OCI-LY1 (cell line): ENCODE measurements at regions not wholly inside any gene's neighbourhood (a gene's known extent, or its start where the extent isn't known, plus 50 kb on each side); places are given as distances from the start of the nearest gene placed in this dataset.

Experiments
- EZH2 ChIP-seq: fragments of 200-600 bp; sonication (generic), shearing (Covaris generic); IDR thresholded peaks from 2 replicates; pipeline ENCODE4 v1.8.0; 2017; ENCODE audit warnings: borderline replicate concordance, mixed run types, mild to moderate bottlenecking, antibody characterized with exemption, low read length, moderate library complexity, mixed read lengths
- TF ChIP-seq, protein P1 (sequence below): fragments of 200-600 bp; sonication (generic), shearing (Covaris generic); IDR thresholded peaks from 2 replicates; pipeline ENCODE4 v1.5.1; 2017; ENCODE audit warnings: mild to moderate bottlenecking, antibody characterized with exemption, low read length, moderate library complexity, mixed read lengths

DNA sequence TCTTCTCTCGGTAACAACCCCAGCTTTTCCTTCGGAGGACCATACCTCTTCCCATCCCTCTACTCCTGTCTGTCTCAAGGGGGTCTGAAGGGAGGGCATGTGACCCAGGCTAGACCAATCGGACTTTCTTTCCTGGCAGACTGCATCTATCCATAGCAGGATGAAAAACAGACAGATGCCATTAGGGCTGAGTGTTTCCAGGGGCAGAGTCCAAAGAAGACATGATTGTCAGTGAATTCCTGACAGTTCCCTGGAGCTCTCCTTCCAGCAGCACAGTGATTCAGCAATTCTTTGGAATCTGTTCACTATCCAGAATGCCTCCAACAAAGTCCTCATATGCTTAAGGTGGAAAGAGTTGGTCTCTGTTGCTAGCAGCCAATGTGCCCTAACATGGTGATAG is 189.8 kb downstream of the KCTD12 start:
- TF ChIP-seq, protein P1, sequence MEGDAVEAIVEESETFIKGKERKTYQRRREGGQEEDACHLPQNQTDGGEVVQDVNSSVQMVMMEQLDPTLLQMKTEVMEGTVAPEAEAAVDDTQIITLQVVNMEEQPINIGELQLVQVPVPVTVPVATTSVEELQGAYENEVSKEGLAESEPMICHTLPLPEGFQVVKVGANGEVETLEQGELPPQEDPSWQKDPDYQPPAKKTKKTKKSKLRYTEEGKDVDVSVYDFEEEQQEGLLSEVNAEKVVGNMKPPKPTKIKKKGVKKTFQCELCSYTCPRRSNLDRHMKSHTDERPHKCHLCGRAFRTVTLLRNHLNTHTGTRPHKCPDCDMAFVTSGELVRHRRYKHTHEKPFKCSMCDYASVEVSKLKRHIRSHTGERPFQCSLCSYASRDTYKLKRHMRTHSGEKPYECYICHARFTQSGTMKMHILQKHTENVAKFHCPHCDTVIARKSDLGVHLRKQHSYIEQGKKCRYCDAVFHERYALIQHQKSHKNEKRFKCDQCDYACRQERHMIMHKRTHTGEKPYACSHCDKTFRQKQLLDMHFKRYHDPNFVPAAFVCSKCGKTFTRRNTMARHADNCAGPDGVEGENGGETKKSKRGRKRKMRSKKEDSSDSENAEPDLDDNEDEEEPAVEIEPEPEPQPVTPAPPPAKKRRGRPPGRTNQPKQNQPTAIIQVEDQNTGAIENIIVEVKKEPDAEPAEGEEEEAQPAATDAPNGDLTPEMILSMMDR, result no peak
- no peak for TF ChIP-seq EZH2
